K562 (cell line): ENCODE measurements at regions not wholly inside any gene's neighbourhood (a gene's known extent, or its start where the extent isn't known, plus 50 kb on each side); places are given as distances from the start of the nearest gene placed in this dataset.

Experiments used
- ASH1L ChIP-seq: fragments of 450-650 bp; IDR thresholded peaks from 2 replicates; pipeline ENCODE4 v1.6.1; 2018; ENCODE audit warnings: borderline replicate concordance, mild to moderate bottlenecking, low read depth; ENCODE audit not compliant: partially characterized antibody
- CREB1 ChIP-seq, 2 experiments: sonication (generic) in 1 of 2; formaldehyde crosslinking in 1 of 2; IDR thresholded peaks; 2 replicates each; pipeline versions ENCODE4 v1.6.1 to v1.8.0; 2012 to 2022; ENCODE audit warnings: inconsistent platforms in 1 of 2, mild to moderate bottlenecking in 1 of 2, missing genetic modification reagents in 1 of 2, moderate library complexity in 1 of 2
- ESRRA ChIP-seq: fragments of 450-650 bp; IDR thresholded peaks from 2 replicates; pipeline ENCODE4 v1.6.1; 2014; ENCODE audit warnings: low read depth, mild to moderate bottlenecking, moderate library complexity, borderline replicate concordance
- JUND ChIP-seq, 2 experiments: IDR thresholded peaks; 2 replicates in 1 of 2; 3 replicates in 1 of 2; pipeline ENCODE4 v1.6.1; 2011; ENCODE audit warnings: borderline replicate concordance in 2 of 2, low read depth in 2 of 2, low read length in 2 of 2, improper control_type of control experiment in 1 of 2, missing biosample characterization in 1 of 2, missing genetic modification characterization in 1 of 2, missing genetic modification reagents in 1 of 2
- L3MBTL2 ChIP-seq: fragments of 450-650 bp; IDR thresholded peaks from 2 replicates; pipeline ENCODE4 v1.6.1; 2016; ENCODE audit warnings: mild to moderate bottlenecking, moderate library complexity
- RAD21 ChIP-seq, 2 experiments: fragments of 250-450 bp in 1 of 2; fragments of 450-650 bp in 1 of 2; sonication (Bioruptor Pico) in 1 of 2; formaldehyde crosslinking in 1 of 2; IDR thresholded peaks in 1 of 2; conservative IDR thresholded peaks in 1 of 2; 2 replicates each; pipeline versions ENCODE4 v1.4.0 to v1.8.0; 2020 to 2022; ENCODE audit warnings: mild to moderate bottlenecking in 2 of 2, moderate library complexity in 1 of 2
- RBM22 ChIP-seq: fragments of 200-400 bp; formaldehyde crosslinking; IDR thresholded peaks from 2 replicates; pipeline ENCODE4 v1.6.1; 2018; ENCODE audit warnings: low read length, low read depth; ENCODE audit not compliant: poor library complexity, severe bottlenecking
- SOX6 ChIP-seq: fragments of 450-650 bp; IDR thresholded peaks from 2 replicates; pipeline ENCODE4 v1.6.1; 2014; ENCODE audit warnings: mild to moderate bottlenecking
- ZNF274 ChIP-seq: IDR thresholded peaks from 2 replicates; pipeline ENCODE4 v1.6.1; 2011; ENCODE audit warnings: low read depth, mild to moderate bottlenecking, low read length, moderate library complexity, borderline replicate concordance
- TF ChIP-seq, protein P1 (sequence below): fragments of 250-450 bp; sonication (Bioruptor Pico); IDR thresholded peaks from 2 replicates; pipeline ENCODE4 v1.4.0; 2020; ENCODE audit warnings: mild to moderate bottlenecking, moderate library complexity
- TF ChIP-seq, protein P2 (sequence below): sonication (generic); formaldehyde crosslinking; IDR thresholded peaks from 2 replicates; pipeline ENCODE4 v1.8.0; 2022; ENCODE audit warnings: missing genetic modification reagents, mild to moderate bottlenecking, borderline replicate concordance
- TF ChIP-seq, protein P3 (sequence below), 3 experiments: fragments of 200-800 bp in 1 of 3; fragments of 250-450 bp in 1 of 3; fragments of 450-650 bp in 1 of 3; sonication (Bioruptor Pico) in 1 of 3; sonication (Bioruptor generic) in 1 of 3; formaldehyde crosslinking in 1 of 3; IDR thresholded peaks; 2 replicates each; pipeline versions ENCODE4 v1.6.1 to v1.8.0; 2016 to 2022; ENCODE audit warnings: mild to moderate bottlenecking in 2 of 3, missing genetic modification characterization in 2 of 3, missing compliant biosample characterization in 1 of 3, moderate library complexity in 1 of 3
- TF ChIP-seq, protein P4 (sequence below), 3 experiments: IDR thresholded peaks in 2 of 3; conservative IDR thresholded peaks in 1 of 3; 2 replicates each; pipeline ENCODE4 v1.5.1; 2011 to 2012; ENCODE audit warnings: low read length in 3 of 3, mild to moderate bottlenecking in 3 of 3, control low read depth in 2 of 3, improper control_type of control experiment in 1 of 3, inconsistent platforms in 1 of 3, low read depth in 1 of 3, mixed read lengths in 1 of 3, moderate library complexity in 1 of 3; ENCODE audit not compliant: insufficient read depth in 2 of 3

DNA sequence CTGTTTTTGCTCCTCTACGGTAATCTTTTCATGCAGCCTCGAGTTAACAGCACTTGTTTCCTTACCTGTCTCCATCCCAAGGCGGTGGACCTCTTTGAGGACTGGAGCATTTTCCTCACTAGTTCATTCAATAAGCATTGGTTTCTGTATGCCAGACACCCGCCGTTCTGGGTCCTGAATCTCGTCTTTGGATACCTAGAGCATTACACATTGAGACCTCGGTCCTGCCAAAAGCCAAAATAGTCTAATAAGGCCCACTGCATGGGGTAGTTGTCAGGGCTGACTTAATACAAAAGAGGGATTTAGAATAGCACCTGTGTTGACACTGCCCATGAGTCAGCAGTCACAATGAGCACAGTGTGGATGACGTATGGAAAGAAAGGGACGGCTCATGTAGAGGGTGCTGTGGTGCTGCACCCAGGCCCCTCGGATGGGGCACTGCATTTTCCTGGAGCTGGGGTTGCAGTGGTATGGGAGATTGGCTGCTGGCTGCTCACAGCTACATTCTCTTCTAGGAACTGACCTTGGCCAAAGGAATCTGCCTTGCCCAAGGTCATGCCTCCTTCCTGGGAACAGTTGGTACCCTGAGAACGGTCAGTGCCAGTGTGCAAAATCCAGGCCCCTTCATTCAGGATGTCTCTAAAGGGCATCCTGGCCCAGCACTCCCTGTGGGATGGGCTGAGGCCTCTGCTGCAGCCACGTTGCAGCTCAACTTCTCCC lies 126.9 kb upstream of the NCK2 start (continued):
- TF ChIP-seq CREB1 (IDR thresholded peaks at IDR 0.05) (no peak), CREB1 (CRISPR knock-in tag; IDR thresholded peaks at IDR 0.05) (peak; percentile 61), ASH1L (no peak), L3MBTL2 (0 out of 2 replicates have a peak, but pooled peaks have one; percentile 41), RBM22 (no peak), RAD21 (CRISPR knock-in tag; conservative IDR thresholded peaks at IDR 0.05 in 1 of 2, IDR thresholded peaks at IDR 0.05 in 1 of 2) (peak in 1 of 2 experiments; percentile 33; a peak in 2 of 4 replicates), ESRRA (0 out of 2 replicates have a peak, but pooled peaks have one; percentile 18), SOX6 (peak; percentile 63), JUND (IDR thresholded peaks at IDR 0.05; ENCODE audit: borderline replicate concordance, low read depth, low read length) (peak; percentile 83), JUND (tag; IDR thresholded peaks at IDR 0.05; ENCODE audit: borderline replicate concordance, low read depth, low read length) (peak; percentile 83; the same call in 2 of the 3 replicates), ZNF274 (no peak)
- TF ChIP-seq, protein P1, sequence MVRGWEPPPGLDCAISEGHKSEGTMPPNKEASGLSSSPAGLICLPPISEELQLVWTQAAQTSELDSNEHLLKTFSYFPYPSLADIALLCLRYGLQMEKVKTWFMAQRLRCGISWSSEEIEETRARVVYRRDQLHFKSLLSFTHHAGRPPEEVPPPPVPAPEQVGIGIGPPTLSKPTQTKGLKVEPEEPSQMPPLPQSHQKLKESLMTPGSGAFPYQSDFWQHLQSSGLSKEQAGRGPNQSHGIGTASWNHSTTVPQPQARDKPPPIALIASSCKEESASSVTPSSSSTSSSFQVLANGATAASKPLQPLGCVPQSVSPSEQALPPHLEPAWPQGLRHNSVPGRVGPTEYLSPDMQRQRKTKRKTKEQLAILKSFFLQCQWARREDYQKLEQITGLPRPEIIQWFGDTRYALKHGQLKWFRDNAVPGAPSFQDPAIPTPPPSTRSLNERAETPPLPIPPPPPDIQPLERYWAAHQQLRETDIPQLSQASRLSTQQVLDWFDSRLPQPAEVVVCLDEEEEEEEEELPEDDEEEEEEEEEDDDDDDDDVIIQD (CRISPR knock-in tag), result no peak
- TF ChIP-seq, protein P2, sequence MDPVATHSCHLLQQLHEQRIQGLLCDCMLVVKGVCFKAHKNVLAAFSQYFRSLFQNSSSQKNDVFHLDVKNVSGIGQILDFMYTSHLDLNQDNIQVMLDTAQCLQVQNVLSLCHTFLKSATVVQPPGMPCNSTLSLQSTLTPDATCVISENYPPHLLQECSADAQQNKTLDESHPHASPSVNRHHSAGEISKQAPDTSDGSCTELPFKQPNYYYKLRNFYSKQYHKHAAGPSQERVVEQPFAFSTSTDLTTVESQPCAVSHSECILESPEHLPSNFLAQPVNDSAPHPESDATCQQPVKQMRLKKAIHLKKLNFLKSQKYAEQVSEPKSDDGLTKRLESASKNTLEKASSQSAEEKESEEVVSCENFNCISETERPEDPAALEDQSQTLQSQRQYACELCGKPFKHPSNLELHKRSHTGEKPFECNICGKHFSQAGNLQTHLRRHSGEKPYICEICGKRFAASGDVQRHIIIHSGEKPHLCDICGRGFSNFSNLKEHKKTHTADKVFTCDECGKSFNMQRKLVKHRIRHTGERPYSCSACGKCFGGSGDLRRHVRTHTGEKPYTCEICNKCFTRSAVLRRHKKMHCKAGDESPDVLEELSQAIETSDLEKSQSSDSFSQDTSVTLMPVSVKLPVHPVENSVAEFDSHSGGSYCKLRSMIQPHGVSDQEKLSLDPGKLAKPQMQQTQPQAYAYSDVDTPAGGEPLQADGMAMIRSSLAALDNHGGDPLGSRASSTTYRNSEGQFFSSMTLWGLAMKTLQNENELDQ (CRISPR knock-in tag), result no peak
- TF ChIP-seq, protein P3, sequence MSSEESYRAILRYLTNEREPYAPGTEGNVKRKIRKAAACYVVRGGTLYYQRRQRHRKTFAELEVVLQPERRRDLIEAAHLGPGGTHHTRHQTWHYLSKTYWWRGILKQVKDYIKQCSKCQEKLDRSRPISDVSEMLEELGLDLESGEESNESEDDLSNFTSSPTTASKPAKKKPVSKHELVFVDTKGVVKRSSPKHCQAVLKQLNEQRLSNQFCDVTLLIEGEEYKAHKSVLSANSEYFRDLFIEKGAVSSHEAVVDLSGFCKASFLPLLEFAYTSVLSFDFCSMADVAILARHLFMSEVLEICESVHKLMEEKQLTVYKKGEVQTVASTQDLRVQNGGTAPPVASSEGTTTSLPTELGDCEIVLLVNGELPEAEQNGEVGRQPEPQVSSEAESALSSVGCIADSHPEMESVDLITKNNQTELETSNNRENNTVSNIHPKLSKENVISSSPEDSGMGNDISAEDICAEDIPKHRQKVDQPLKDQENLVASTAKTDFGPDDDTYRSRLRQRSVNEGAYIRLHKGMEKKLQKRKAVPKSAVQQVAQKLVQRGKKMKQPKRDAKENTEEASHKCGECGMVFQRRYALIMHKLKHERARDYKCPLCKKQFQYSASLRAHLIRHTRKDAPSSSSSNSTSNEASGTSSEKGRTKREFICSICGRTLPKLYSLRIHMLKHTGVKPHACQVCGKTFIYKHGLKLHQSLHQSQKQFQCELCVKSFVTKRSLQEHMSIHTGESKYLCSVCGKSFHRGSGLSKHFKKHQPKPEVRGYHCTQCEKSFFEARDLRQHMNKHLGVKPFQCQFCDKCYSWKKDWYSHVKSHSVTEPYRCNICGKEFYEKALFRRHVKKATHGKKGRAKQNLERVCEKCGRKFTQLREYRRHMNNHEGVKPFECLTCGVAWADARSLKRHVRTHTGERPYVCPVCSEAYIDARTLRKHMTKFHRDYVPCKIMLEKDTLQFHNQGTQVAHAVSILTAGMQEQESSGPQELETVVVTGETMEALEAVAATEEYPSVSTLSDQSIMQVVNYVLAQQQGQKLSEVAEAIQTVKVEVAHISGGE (CRISPR knock-in tag; IDR thresholded peaks at IDR 0.05), result peak in 1 of 3 experiments; percentile 35; a peak in 1 of 6 replicates
- TF ChIP-seq, protein P4, sequence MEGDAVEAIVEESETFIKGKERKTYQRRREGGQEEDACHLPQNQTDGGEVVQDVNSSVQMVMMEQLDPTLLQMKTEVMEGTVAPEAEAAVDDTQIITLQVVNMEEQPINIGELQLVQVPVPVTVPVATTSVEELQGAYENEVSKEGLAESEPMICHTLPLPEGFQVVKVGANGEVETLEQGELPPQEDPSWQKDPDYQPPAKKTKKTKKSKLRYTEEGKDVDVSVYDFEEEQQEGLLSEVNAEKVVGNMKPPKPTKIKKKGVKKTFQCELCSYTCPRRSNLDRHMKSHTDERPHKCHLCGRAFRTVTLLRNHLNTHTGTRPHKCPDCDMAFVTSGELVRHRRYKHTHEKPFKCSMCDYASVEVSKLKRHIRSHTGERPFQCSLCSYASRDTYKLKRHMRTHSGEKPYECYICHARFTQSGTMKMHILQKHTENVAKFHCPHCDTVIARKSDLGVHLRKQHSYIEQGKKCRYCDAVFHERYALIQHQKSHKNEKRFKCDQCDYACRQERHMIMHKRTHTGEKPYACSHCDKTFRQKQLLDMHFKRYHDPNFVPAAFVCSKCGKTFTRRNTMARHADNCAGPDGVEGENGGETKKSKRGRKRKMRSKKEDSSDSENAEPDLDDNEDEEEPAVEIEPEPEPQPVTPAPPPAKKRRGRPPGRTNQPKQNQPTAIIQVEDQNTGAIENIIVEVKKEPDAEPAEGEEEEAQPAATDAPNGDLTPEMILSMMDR (IDR thresholded peaks at IDR 0.05 in 2 of 3, conservative IDR thresholded peaks at IDR 0.05 in 1 of 3; ENCODE audit: insufficient read depth in 2 of 3, low read depth in 1 of 3, low read length in 3 of 3), result peak in 1 of 3 experiments; percentile 25; a peak in 1 of 6 replicates
